ENCODE measurements at regions not wholly inside any gene's neighbourhood (a gene's known extent, or its start where the extent isn't known, plus 50 kb on each side); places are given as distances from the start of the nearest gene placed in this dataset.
"Not testable (repeated sequence)": the region's sequence is repeated elsewhere in the genome, so short reads cannot be mapped to it uniquely, and the experiment has no call there.

DNA sequence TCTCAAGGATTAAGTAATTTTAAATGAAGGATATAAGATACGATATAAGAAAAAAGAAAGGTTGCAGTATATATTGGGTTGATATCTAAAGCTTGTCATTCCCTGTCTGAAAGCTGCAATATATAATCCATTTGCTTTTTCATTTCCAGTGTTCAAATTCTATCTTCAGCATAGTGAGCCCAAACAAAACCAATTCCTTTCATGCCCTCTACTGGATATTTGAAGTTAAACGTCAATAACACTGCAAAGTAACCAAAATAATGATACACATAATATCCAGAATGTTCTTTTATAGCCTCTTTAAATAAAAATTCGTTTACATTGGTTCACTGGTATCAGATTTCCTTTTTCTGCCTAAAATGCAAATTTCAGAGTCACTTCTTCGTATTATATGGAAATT is 64.5 kb upstream of the DAAM1 start:
- DNase-seq = peak; percentile 39

DNA sequence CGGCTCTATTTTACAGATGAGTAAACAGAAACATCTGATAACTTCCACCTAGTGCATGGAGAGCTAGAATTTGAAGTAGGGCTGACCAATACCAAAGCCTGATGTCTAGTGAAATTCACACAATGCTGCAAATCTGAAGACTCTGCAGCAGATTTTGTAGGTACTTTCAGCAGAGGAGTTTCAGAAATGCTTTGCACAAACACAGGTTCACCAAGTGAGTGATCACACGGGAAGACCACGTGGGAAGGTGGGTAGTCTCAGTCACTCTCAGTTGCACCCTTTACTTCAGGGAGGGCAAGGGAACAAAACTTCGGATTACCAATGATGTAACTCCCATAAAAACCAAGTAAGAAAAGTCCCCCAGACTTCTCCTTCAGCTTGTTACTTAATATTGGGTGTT is 63.3 kb upstream of the DAAM1 start:
- DNase-seq = no peak

DNA sequence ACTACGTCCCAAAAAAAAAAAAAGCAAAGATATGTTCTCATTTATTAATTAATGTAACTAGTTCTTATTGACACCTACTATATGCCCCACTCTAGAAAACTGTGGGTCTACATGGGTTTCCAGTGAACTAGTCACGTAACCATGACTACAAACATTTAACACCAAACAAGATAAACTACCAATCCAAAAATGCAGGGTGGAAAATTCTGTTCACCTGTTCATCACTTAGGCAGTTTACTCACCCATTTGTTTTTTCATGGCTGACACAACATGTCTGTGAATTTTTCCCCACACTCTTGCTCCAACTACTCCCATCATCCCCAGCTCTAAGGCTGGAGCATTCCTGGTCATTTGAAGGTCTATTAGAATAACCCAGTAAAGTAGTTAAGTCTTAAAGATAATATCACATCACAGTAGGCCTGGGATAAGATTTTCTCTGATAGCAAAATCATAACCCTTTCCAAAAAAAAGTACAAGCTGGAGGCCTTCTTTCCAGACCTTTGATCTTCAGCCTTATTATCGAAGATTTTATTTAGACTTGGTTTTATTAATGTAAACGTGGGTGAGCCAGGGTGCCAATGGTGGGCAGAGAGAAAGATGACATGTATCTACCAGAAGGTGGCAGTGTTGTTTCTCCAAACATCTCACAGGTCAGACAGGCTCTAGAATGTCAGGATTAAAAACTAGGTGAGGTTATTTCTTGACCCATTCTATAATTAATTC is 61.6 kb upstream of the DAAM1 start:
- DNase-seq = peak; percentile 61

DNA sequence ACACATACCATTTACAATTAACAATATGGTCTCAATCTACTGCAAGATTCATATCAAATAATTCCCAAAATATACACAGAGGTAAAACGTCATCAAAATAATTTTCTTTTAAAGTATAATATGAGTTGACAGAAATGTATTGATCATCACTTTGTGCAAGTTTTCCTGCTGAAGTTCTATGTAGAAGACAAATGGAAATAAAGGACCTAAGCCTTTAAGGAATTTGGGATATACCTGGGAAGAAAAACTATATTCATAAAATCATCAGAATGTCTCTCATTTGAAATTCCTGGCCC is 61.1 kb upstream of the DAAM1 start:
- DNase-seq = no peak

DNA sequence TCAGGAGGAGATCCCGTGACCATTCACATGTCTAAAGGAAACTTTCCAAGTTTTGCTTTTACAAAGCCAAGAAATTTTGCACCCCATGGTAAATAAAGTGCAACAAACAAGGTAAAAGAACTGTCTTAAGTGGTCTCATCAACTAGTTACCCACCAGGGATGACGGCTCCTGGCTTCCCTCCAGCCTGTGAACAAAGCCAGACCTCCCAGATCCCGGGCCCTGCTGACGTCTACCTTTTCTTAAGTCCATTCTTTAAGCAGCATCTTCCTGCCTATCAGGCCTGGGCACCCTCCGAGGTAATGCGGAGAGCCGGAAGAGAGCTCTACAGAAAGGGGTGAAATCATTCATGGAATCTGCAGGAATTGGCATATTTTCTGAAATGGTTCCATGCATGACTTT is 58.0 kb upstream of the DAAM1 start:
- no peak for DNase-seq

DNA sequence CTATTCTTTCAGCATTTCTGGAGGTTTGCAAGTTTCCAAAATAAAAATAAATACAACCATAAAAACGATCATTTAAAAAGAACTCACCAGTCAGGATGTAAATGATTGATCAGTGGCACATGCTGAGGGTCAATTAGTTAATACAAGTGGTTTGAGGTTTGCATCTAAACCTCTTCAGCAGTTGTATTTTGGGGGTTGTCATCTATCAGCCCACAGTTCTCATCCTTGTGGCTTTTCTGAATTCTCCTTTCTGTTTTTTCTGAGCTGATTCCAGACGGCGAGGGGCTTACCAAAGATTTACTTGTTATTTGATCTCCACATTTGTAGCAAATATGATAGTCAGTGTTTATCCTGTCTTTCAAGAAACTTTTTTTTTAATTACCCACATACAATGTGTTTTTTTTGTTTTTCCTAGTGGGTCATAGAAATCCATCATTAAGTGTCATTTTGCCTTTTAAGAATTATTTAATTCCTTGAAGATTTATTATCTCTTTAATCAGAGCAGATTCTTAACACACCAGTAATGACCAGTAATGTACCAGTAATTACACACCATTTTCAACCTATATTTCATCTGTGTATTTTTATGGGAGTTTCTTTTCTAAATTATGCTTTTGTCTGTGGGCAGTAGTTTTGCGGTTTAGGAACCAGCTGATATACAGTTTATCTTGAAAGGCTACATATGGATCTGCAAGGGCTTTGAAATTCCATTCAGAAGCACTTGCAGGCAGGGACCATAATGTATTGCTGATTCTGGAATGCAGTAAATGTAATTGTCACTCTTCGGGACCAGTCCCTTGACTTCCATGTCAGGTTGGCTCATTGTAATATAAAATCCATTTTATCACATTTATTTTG is 56.3 kb upstream of the DAAM1 start:
- no peak for DNase-seq

DNA sequence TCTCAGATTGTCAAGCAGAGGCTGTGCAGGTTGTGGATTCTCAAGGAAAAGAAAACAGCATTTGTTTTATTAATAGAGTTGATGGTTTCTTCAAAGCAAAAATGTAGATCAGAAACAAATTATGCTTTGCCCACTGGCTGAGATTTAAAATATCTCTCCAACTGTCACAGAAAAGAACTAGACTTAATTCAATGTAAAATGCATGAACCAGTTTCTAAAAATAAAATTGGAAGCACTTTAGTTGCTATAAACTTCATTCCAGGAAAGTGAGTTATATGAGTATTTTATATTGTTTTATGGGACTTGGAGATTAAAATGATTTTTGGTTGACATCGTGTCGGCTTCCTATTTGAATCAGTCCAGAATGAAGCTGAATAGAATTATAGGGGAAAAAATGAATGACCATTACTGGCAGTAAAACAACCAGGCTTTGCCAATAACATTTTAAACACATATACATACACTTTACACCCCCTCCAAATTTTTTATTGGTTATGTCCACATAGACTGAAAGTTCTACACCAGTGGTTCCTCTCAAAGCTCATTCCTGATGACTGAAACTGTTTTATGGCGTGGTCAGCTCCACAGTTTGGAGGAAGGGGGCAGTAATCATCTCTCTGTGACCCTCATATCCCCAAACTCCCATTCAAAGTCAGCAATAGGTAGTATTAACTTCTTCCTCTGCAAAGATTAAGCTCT is 55.5 kb upstream of the DAAM1 start:
- peak; percentile 11 for DNase-seq

DNA sequence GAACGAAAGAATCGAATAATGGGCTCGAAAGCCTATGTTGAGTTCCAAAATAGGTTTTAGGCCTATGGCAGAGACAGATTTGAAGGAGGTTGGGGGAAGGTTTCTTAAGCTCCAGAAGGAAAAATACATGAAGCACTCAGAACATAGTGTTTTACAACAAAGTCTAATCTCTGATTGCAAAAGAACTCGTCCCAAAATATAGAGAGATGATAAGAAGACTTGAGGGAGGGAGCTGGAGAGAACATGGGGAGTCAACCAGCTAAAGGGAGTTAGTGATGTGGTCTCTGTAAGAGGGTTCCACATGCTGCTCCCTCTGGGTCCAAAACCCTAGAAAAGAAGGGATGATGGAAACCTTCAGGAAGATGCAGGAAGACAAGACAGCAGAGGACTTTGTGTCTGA is 54.8 kb upstream of the DAAM1 start:
- DNase-seq = no peak

DNA sequence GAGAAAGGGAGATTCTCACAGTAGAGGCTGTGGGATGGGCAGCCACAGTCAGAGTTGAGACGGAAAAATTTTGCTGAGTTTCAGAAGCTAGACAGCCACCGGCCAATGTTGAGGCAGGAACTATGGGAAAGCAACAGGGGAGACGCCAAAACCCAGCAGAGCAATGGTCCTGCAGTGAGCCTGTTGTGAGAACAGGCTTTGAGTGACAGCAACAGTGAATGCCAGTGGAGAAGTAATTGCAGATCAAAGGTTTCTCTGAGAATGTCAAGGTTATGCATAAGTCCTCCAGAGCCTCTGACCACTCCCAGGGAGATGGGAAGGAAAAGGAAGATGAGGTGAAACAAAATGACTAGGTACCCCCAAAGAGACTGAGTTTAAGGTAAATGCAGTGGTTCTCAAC is 54.2 kb upstream of the DAAM1 start:
- no peak for DNase-seq

DNA sequence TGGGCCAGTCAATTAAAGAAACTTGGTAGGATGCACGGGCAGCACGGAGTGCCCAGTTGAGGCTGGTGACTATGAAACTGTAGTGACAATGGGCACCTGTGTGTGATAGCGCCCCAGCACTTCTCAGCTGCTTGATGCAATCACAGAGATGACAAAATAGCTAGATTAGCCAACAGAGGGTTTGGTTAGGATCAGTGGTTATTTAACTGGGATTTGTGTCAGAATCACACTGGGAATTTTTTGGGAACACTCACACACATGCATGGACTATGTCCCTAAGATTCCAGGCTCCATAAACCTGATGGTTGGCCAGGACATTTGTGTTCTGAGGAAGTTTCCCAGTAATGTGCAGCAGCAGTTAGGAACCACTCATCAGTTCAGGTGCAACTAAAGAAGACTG is 51.2 kb upstream of the DAAM1 start:
- no peak for DNase-seq

DNA sequence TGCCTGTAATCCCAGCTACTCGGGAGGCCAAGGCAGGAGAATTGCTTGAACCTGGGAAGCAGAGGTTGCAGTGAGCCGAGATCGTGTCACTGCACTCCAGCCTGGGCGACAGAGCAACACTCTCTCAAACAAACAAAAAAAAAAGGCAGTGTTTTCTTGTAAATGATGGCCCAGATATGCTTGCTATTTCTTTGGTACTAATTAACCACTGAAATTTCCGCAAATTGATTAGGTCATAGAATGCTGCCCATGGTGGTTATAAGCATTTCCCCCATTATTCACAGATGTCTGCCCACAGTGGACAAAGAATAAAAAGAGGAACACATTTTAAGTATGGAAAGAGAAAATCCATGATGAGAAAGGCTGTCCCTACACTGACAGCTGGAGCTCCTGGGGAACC is 49.9 kb upstream of the DAAM1 start:
- DNase-seq = not testable (repeated sequence)

Data from fibroblast of skin of back (primary cell).